ENCODE measurements at regions not wholly inside any gene's neighbourhood (a gene's known extent, or its start where the extent isn't known, plus 50 kb on each side); places are given as distances from the start of the nearest gene placed in this dataset.

GRCh38 chr14:86955771-86956354 lies 1037.1 kb downstream of the GALC start:
- no peak for TF ChIP-seq RCOR1 (IDR thresholded peaks at IDR 0.05; ENCODE audit: insufficient replicate concordance, low read length)
- no peak for TF ChIP-seq MXI1 (IDR thresholded peaks at IDR 0.05; ENCODE audit: borderline replicate concordance, low read depth, low read length)
- TF ChIP-seq NFE2L2 (IDR thresholded peaks at IDR 0.05; ENCODE audit: low read depth, low read length) = no peak
- no peak for TF ChIP-seq MAFK (IDR thresholded peaks at IDR 0.05; ENCODE audit: low read depth, low read length)
- no peak for TF ChIP-seq CHD1 (IDR thresholded peaks at IDR 0.05; ENCODE audit: low read depth, low read length)
- no peak for TF ChIP-seq SMC3 (IDR thresholded peaks at IDR 0.05; ENCODE audit: low read depth, low read length)
- no peak for TF ChIP-seq CTCF (conservative IDR thresholded peaks at IDR 0.05; ENCODE audit: low read depth, low read length)
- no peak for TF ChIP-seq RFX5 (IDR thresholded peaks at IDR 0.05; ENCODE audit: low read depth, low read length)
- no peak for TF ChIP-seq BHLHE40 (IDR thresholded peaks at IDR 0.05; ENCODE audit: low read depth, low read length)
- TF ChIP-seq POLR2A (IDR thresholded peaks at IDR 0.05; ENCODE audit: low read depth, low read length) = no peak
- no peak for TF ChIP-seq RAD21 (IDR thresholded peaks at IDR 0.05; ENCODE audit: low read length)
- no peak for TF ChIP-seq USF2 (IDR thresholded peaks at IDR 0.05; ENCODE audit: low read depth, low read length)
- no peak for TF ChIP-seq MAZ (IDR thresholded peaks at IDR 0.05; ENCODE audit: borderline replicate concordance, low read depth, low read length)
- no peak for TF ChIP-seq CEBPB (IDR thresholded peaks at IDR 0.05; ENCODE audit: low read depth, low read length)
- no peak for TF ChIP-seq FOS (IDR thresholded peaks at IDR 0.05; ENCODE audit: low read depth, low read length)
- TF ChIP-seq ELK1 (IDR thresholded peaks at IDR 0.05; ENCODE audit: borderline replicate concordance, low read depth, low read length) = no peak
- no peak overlapping the region for H4K5ac ChIP-seq (ENCODE audit: low read depth, low read length)
- no peak overlapping the region for H3K4me3 ChIP-seq (ENCODE audit: insufficient read depth, low read depth, low read length)
- H4K91ac ChIP-seq (ENCODE audit: insufficient read depth, low read depth, low read length) = no peak overlapping the region
- no peaks in the 10 kb centered on the region for H3K4me1 ChIP-seq (ENCODE audit: control insufficient read depth, insufficient read depth, low read length)
- H3K9ac ChIP-seq (ENCODE audit: low read depth, low read length) = no peak overlapping the region
- POLR2A ChIA-PET (ENCODE audit: unreplicated experiment) = no interaction called here
- H2BK15ac ChIP-seq (ENCODE audit: low read depth, low read length) = no peak overlapping the region
- H2AFZ ChIP-seq (replicated peaks; ENCODE audit: low read length, poor library complexity) = no peak overlapping the region
- H4K8ac ChIP-seq (ENCODE audit: low read depth in 2 of 2, low read length in 2 of 2) = no peak overlapping the region
- H3K56ac ChIP-seq (ENCODE audit: extremely low read depth, insufficient read depth, low read length) = no peak overlapping the region
- BruUV-seq (replicated peaks) = no TSS peak
- H3K9me1 ChIP-seq (ENCODE audit: insufficient read depth, low read length) = no peaks in the 10 kb centered on the region
- ATAC-seq (ENCODE audit: low read depth) = no peak
- H3K27ac ChIP-seq (ENCODE audit: insufficient read depth, low read length) = no peak overlapping the region
- H3K23ac ChIP-seq (ENCODE audit: low read depth, low read length) = no peak overlapping the region
- no peak for DNase-seq
- no peak overlapping the region for H2AK5ac ChIP-seq (ENCODE audit: low read depth, low read length)
- no peak overlapping the region for H2BK20ac ChIP-seq (ENCODE audit: low read depth, low read length)
- H3K4ac ChIP-seq (ENCODE audit: low read depth, low read length) = no peak overlapping the region
- in situ Hi-C loops (cut with MboI; ENCODE audit: low sequenced_read_pairs) = no loop called here
- intact Hi-C loops (cut with micrococcal nuclease) = no loop called here
- no peaks in the 10 kb centered on the region for H4K20me1 ChIP-seq (ENCODE audit: insufficient read depth, low read length)
- H3K14ac ChIP-seq (replicated peaks; ENCODE audit: low read depth, low read length) = no peak overlapping the region
- no peak overlapping the region for H2AK9ac ChIP-seq (replicated peaks; ENCODE audit: low read depth, low read length, poor library complexity)
- no peak overlapping the region for H3K18ac ChIP-seq (ENCODE audit: low read depth, low read length)
- H3K27me3 ChIP-seq (ENCODE audit: control insufficient read depth, insufficient read depth, low read length) = no peaks in the 10 kb centered on the region
- WGBS, 2 experiments (ENCODE audit: extremely low coverage in 2 of 2, insufficient read length in 1 of 2) = no CpG with 5 or more reads among the region's 5 CpGs
- H3K9me3 ChIP-seq (ENCODE audit: control insufficient read depth, insufficient read depth, low read length) = no peaks in the 10 kb centered on the region
- no peak overlapping the region for H2BK120ac ChIP-seq (ENCODE audit: low read depth, low read length)
- dilution Hi-C loops (cut with HindIII; ENCODE audit: low sequenced_read_pairs, unreplicated experiment) = no loop called here
- CTCF ChIA-PET = no interaction called here
- no peak overlapping the region for H2BK5ac ChIP-seq (ENCODE audit: low read depth, low read length, poor library complexity, severe bottlenecking)
- H3K79me1 ChIP-seq (ENCODE audit: low read depth in 1 of 2, low read length in 2 of 2) = no peaks in the 10 kb centered on the region
- no peaks in the 10 kb centered on the region for H3K36me3 ChIP-seq (ENCODE audit: control insufficient read depth, insufficient read depth, low read length)
- no peak overlapping the region for H3K4me2 ChIP-seq (ENCODE audit: low read depth, low read length)

Data from IMR-90 (cell line).